Calu3 (cell line): ENCODE measurements at regions not wholly inside any gene's neighbourhood (a gene's known extent, or its start where the extent isn't known, plus 50 kb on each side); places are given as distances from the start of the nearest gene placed in this dataset.
A peak's percentile ranks its signal among the peaks of the same experiment; 100 is the strongest.

ENCODE experiments used
- BruUV-seq: library from RNA; stranded (reverse); fragments of 400-500 nt; replicated peaks from 2 replicates; lab custom pipeline; 2021; lab: Mats Ljungman, UMichigan
- CTCF ChIA-PET: fragments of 300-600 bp; sonication (Branson Sonifier 250); formaldehyde crosslinking; loops from one replicate; lab custom pipeline; 2022; ENCODE audit warnings: antibody characterized with exemption; lab: Charles Lee
- DNase-seq: peaks from one replicate; pipeline ENCODE4 v3.0.0; 2022
- H3K27ac Mint-ChIP-seq: one replicate; pipeline ENCODE4 v1.8.0; 2022; ENCODE audit warnings: mixed read lengths; ENCODE audit not compliant: unreplicated experiment
- H3K27me3 Mint-ChIP-seq: one replicate; pipeline ENCODE4 v1.8.0; 2022; ENCODE audit warnings: mixed read lengths; ENCODE audit not compliant: unreplicated experiment
- H3K36me3 Mint-ChIP-seq: one replicate; pipeline ENCODE4 v1.8.0; 2022; ENCODE audit warnings: mild to moderate bottlenecking, moderate library complexity, mixed read lengths; ENCODE audit not compliant: insufficient read depth, unreplicated experiment
- H3K4me1 Mint-ChIP-seq: one replicate; pipeline ENCODE4 v1.8.0; 2022; ENCODE audit warnings: mild to moderate bottlenecking, low read depth, mixed read lengths; ENCODE audit not compliant: unreplicated experiment
- H3K4me3 Mint-ChIP-seq: one replicate; pipeline ENCODE4 v1.8.0; 2022; ENCODE audit warnings: mild to moderate bottlenecking, low read depth, moderate library complexity, mixed read lengths; ENCODE audit not compliant: unreplicated experiment
- H3K9me3 Mint-ChIP-seq: one replicate; pipeline ENCODE4 v1.8.0; 2022; ENCODE audit warnings: low read depth, mixed read lengths; ENCODE audit not compliant: unreplicated experiment
- CTCF ChIP-seq: fragments of 200-600 bp; IDR thresholded peaks from one replicate; pipeline ENCODE4 v1.8.0; 2022; ENCODE audit warnings: antibody characterized with exemption; ENCODE audit not compliant: unreplicated experiment
- intact Hi-C: fragments of 100-400 bp; cut with micrococcal nuclease; formaldehyde crosslinking; loops from one replicate; pipeline ENCODE4 v1.10.0; 2022; ENCODE audit not compliant: unreplicated experiment

DNA sequence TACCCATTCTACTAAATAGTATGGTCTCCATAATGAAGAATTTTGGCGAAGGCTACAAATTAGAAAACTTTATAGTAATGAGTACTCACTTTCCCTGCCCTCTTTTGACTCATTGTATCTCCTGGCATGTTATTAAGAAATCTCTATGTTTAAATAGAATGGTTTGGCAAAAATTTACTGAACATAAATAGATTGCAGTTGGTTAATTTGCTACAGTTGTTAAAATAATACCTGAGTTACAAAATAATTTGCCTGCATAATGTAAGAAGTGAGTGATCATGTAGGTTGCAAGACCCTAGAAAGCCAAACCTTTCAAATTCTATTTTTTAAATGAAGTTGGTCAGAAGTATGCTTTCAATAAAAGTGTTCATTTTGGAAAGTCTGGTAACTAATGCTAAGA, 176.8 kb upstream of the AHR start:
- intact Hi-C loops: no loop called here
- H3K4me3 Mint-ChIP-seq: no peak overlapping the region
- no peak overlapping the region for H3K27ac Mint-ChIP-seq
- no peak for TF ChIP-seq CTCF
- H3K27me3 Mint-ChIP-seq: no peaks in the 10 kb centered on the region
- CTCF ChIA-PET: no interaction called here
- no peak for DNase-seq
- H3K9me3 Mint-ChIP-seq: no peaks in the 10 kb centered on the region
- H3K4me1 Mint-ChIP-seq: peaks cover 20% of the 10 kb centered on the region
- BruUV-seq: no TSS peak
- H3K36me3 Mint-ChIP-seq: no peaks in the 10 kb centered on the region

- no peaks in the 10 kb centered on the region for H3K9me3 Mint-ChIP-seq
Observed at GRCh38 chr7:17123020-17123419, 175.4 kb upstream of the AHR start.

GRCh38 chr7:17126413-17127268, 171.8 kb upstream of the AHR start:
- Mint-ChIP-seq H3K4me3 (no peak overlapping the region), H3K36me3 (peaks cover 9% of the 10 kb centered on the region), H3K9me3 (no peaks in the 10 kb centered on the region), H3K4me1 (peaks cover 58% of the 10 kb centered on the region), H3K27me3 (no peaks in the 10 kb centered on the region), H3K27ac (no peak overlapping the region)
- TF ChIP-seq CTCF: no peak
- no peak for DNase-seq
- no TSS peak for BruUV-seq
- CTCF ChIA-PET: interaction anchor here (0.6 kb wide), 1 partner anchor 171 kb away, joined by 3 read pairs; no protein-coding TSS in a partner anchor
- intact Hi-C loops: no loop called here

More at GRCh38 chr7:17123020-17123419, 175.4 kb upstream of the AHR start:
- DNase-seq: no peak
- H3K27ac Mint-ChIP-seq: no peak overlapping the region
- BruUV-seq: no TSS peak
- CTCF ChIA-PET: no interaction called here
- H3K4me3 Mint-ChIP-seq: no peak overlapping the region
- H3K36me3 Mint-ChIP-seq: no peaks in the 10 kb centered on the region
- peaks cover 27% of the 10 kb centered on the region for H3K4me1 Mint-ChIP-seq
- no peak for TF ChIP-seq CTCF
- intact Hi-C loops: no loop called here
- no peaks in the 10 kb centered on the region for H3K27me3 Mint-ChIP-seq

GRCh38 chr7:17129218-17129617, 169.2 kb upstream of the AHR start:
- no peak for TF ChIP-seq CTCF
- no TSS peak for BruUV-seq
- Mint-ChIP-seq H3K27ac (peak overlapping the region; percentile 100), H3K9me3 (no peaks in the 10 kb centered on the region), H3K27me3 (no peaks in the 10 kb centered on the region), H3K36me3 (peaks cover 33% of the 10 kb centered on the region), H3K4me1 (peaks cover 74% of the 10 kb centered on the region), H3K4me3 (no peak overlapping the region)
- no peak for DNase-seq
- intact Hi-C loops: no loop called here
- CTCF ChIA-PET: interaction anchor here (0.9 to 3.5 kb wide), 8 partner anchors 11 to 148 kb away, joined by 3 to 29 read pairs (median 14); no protein-coding TSS in a partner anchor
